ENCODE measurements at regions not wholly inside any gene's neighbourhood (a gene's known extent, or its start where the extent isn't known, plus 50 kb on each side); places are given as distances from the start of the nearest gene placed in this dataset.
"Not testable (repeated sequence)": the region's sequence is repeated elsewhere in the genome, so short reads cannot be mapped to it uniquely, and the experiment has no call there.

- TF ChIP-seq POLR2A (IDR thresholded peaks at IDR 0.05; ENCODE audit: low read length); GATA1 (IDR thresholded peaks at IDR 0.05; ENCODE audit: low read depth, low read length): not testable (repeated sequence)
These were observed 107.6 kb downstream of the GPR85 start for GRCh38 chr7:112979055-112979454.

Data from erythroblast (primary cell).